ENCODE measurements at regions not wholly inside any gene's neighbourhood (a gene's known extent, or its start where the extent isn't known, plus 50 kb on each side); places are given as distances from the start of the nearest gene placed in this dataset.

GRCh38 chr10:107474650-107475049 is 310.1 kb upstream of the SORCS1 start:
- H3K4me1 ChIP-seq (ENCODE audit: control insufficient read depth, insufficient read depth, low read length): no peaks in the 10 kb centered on the region
- no peak overlapping the region for H3K27ac ChIP-seq (ENCODE audit: low read depth, low read length)
- no peaks in the 10 kb centered on the region for H3K9me3 ChIP-seq (ENCODE audit: control insufficient read depth, insufficient read depth, low read length)
- no CpG with 5 or more reads among the region's 1 CpG for WGBS (ENCODE audit: insufficient coverage)
- H3K4me3 ChIP-seq (ENCODE audit: low read depth, low read length): no peak overlapping the region
- H3K36me3 ChIP-seq (ENCODE audit: control insufficient read depth, insufficient read depth, low read length): no peaks in the 10 kb centered on the region
- DNase-seq (ENCODE audit: low read depth in 4 of 6, low spot score in 6 of 6): no peak
- no peaks in the 10 kb centered on the region for H3K27me3 ChIP-seq (ENCODE audit: control insufficient read depth, insufficient read depth, low read length)

- Histone ChIP-seq H3K27ac (ENCODE audit: low read depth, low read length) (no peak overlapping the region), H3K4me3 (ENCODE audit: low read depth, low read length) (no peak overlapping the region), H3K9me3 (ENCODE audit: control insufficient read depth, insufficient read depth, low read length) (no peaks in the 10 kb centered on the region), H3K27me3 (ENCODE audit: control insufficient read depth, insufficient read depth, low read length) (no peaks in the 10 kb centered on the region), H3K4me1 (ENCODE audit: control insufficient read depth, insufficient read depth, low read length) (no peaks in the 10 kb centered on the region), H3K36me3 (ENCODE audit: control insufficient read depth, insufficient read depth, low read length) (no peaks in the 10 kb centered on the region)
- WGBS (ENCODE audit: insufficient coverage): 71% methylated on average over 1 of the region's 2 CpGs
- DNase-seq (ENCODE audit: low read depth in 4 of 6, low spot score in 6 of 6): no peak
These were observed 308.7 kb upstream of the SORCS1 start for GRCh38 chr10:107473225-107473624.

- Histone ChIP-seq H3K9me3 (ENCODE audit: control insufficient read depth, insufficient read depth, low read length) (no peaks in the 10 kb centered on the region), H3K36me3 (ENCODE audit: control insufficient read depth, insufficient read depth, low read length) (no peaks in the 10 kb centered on the region), H3K27me3 (ENCODE audit: control insufficient read depth, insufficient read depth, low read length) (no peaks in the 10 kb centered on the region), H3K27ac (ENCODE audit: low read depth, low read length) (no peak overlapping the region), H3K4me3 (ENCODE audit: low read depth, low read length) (no peak overlapping the region), H3K4me1 (ENCODE audit: control insufficient read depth, insufficient read depth, low read length) (no peaks in the 10 kb centered on the region)
- DNase-seq (ENCODE audit: low read depth in 4 of 6, low spot score in 6 of 6): no peak
- WGBS (ENCODE audit: insufficient coverage): no CpG with 5 or more reads among the region's 2 CpGs
These were observed 307.4 kb upstream of the SORCS1 start for GRCh38 chr10:107471911-107472310.

DNA sequence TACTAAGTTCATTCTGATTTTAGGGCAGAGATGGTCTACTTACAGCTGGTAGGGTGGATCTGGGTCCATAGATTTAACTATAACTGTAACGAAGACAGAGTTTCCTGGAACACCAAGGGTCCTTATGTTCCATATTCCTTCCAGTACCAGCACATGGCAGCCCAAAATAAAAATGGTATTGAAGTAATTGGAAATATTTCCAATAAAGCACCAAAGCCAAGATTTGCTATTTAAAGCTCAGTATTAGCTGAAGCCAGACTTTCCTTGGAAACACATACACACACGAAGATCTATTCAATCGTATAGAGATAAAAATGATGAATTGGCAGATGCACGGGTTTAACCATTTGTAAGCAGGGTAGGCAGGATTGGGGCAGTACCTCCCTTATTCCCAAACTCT is 289.1 kb upstream of the SORCS1 start:
- no CpG with 5 or more reads among the region's 4 CpGs for WGBS (ENCODE audit: insufficient coverage)
- H3K27me3 ChIP-seq (ENCODE audit: control insufficient read depth, insufficient read depth, low read length): no peaks in the 10 kb centered on the region
- no peaks in the 10 kb centered on the region for H3K4me1 ChIP-seq (ENCODE audit: control insufficient read depth, insufficient read depth, low read length)
- H3K27ac ChIP-seq (ENCODE audit: low read depth, low read length): no peak overlapping the region
- no peaks in the 10 kb centered on the region for H3K36me3 ChIP-seq (ENCODE audit: control insufficient read depth, insufficient read depth, low read length)
- no peaks in the 10 kb centered on the region for H3K9me3 ChIP-seq (ENCODE audit: control insufficient read depth, insufficient read depth, low read length)
- H3K4me3 ChIP-seq (ENCODE audit: low read depth, low read length): no peak overlapping the region
- peak in 1 of 6 donors; percentile 72 for DNase-seq (ENCODE audit: low read depth in 4 of 6, low spot score in 6 of 6)

- WGBS (ENCODE audit: insufficient coverage): 74% methylated on average over 3 of the region's 4 CpGs
- DNase-seq (ENCODE audit: low read depth in 4 of 6, low spot score in 6 of 6): no peak
- Histone ChIP-seq H3K4me3 (ENCODE audit: low read depth, low read length) (no peak overlapping the region), H3K27me3 (ENCODE audit: control insufficient read depth, insufficient read depth, low read length) (no peaks in the 10 kb centered on the region), H3K9me3 (ENCODE audit: control insufficient read depth, insufficient read depth, low read length) (no peaks in the 10 kb centered on the region), H3K27ac (ENCODE audit: low read depth, low read length) (no peak overlapping the region), H3K36me3 (ENCODE audit: control insufficient read depth, insufficient read depth, low read length) (no peaks in the 10 kb centered on the region), H3K4me1 (ENCODE audit: control insufficient read depth, insufficient read depth, low read length) (no peaks in the 10 kb centered on the region)
These were observed 286.5 kb upstream of the SORCS1 start for GRCh38 chr10:107451047-107451446.

DNA sequence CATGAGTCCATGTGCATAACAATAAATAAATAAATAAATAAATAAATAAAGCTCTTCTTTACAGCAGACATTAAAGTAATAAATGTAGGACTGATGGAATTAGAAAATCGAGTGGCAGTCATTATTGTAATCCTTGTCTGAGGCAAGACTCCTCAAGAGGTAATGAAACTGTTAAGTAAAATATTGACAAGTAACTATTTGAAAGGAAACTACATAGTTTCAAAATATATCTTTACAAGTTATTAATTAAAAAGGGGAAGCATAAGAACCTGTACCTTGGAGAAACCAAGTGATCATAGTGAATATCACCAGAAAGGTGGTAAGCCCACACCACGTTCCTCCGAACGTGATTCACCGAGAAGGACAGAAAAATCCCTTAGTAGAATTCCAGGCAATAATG is 285.6 kb upstream of the SORCS1 start:
- Histone ChIP-seq H3K4me1 (ENCODE audit: control insufficient read depth, insufficient read depth, low read length) (no peaks in the 10 kb centered on the region), H3K36me3 (ENCODE audit: control insufficient read depth, insufficient read depth, low read length) (no peaks in the 10 kb centered on the region), H3K9me3 (ENCODE audit: control insufficient read depth, insufficient read depth, low read length) (no peaks in the 10 kb centered on the region), H3K27me3 (ENCODE audit: control insufficient read depth, insufficient read depth, low read length) (no peaks in the 10 kb centered on the region), H3K4me3 (ENCODE audit: low read depth, low read length) (no peak overlapping the region), H3K27ac (ENCODE audit: low read depth, low read length) (no peak overlapping the region)
- no peak for DNase-seq (ENCODE audit: low read depth in 4 of 6, low spot score in 6 of 6)
- 100% methylated on average over 3 of the region's 5 CpGs for WGBS (ENCODE audit: insufficient coverage)

- Histone ChIP-seq H3K4me1 (ENCODE audit: control insufficient read depth, insufficient read depth, low read length) (no peaks in the 10 kb centered on the region), H3K27ac (ENCODE audit: low read depth, low read length) (no peak overlapping the region), H3K4me3 (ENCODE audit: low read depth, low read length) (no peak overlapping the region), H3K9me3 (ENCODE audit: control insufficient read depth, insufficient read depth, low read length) (no peaks in the 10 kb centered on the region), H3K36me3 (ENCODE audit: control insufficient read depth, insufficient read depth, low read length) (no peaks in the 10 kb centered on the region), H3K27me3 (ENCODE audit: control insufficient read depth, insufficient read depth, low read length) (no peaks in the 10 kb centered on the region)
- DNase-seq (ENCODE audit: low read depth in 4 of 6, low spot score in 6 of 6): no peak
- 100% methylated on average over 1 of the region's 3 CpGs for WGBS (ENCODE audit: insufficient coverage)
These were observed 279.9 kb upstream of the SORCS1 start for GRCh38 chr10:107444443-107444842.

DNA sequence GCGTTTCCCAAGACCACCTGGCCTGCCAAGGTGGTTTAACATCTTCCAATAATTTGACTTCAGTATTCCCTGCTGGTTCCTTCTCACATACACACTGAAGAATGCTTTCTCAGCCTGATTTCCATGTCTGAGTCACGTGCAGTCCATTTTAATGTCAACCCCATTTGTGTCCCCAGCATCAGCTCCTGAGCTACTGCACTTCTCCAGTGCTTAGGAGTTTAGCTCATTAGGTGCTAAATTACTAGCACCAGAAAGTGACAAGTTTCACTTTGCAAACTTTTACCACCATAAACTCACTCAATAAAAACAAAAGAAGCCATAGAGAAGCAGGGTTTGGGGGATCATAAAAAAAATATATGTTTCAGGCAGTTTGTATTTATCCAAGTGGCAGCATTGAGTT is 279.3 kb upstream of the SORCS1 start:
- H3K27me3 ChIP-seq (ENCODE audit: control insufficient read depth, insufficient read depth, low read length): no peaks in the 10 kb centered on the region

GRCh38 chr10:107443326-107443725 is 278.8 kb upstream of the SORCS1 start:
- no peak for DNase-seq (ENCODE audit: low read depth in 4 of 6, low spot score in 6 of 6)
- H3K27me3 ChIP-seq (ENCODE audit: control insufficient read depth, insufficient read depth, low read length): no peaks in the 10 kb centered on the region
- H3K4me1 ChIP-seq (ENCODE audit: control insufficient read depth, insufficient read depth, low read length): no peaks in the 10 kb centered on the region
- no peak overlapping the region for H3K27ac ChIP-seq (ENCODE audit: low read depth, low read length)
- no peaks in the 10 kb centered on the region for H3K9me3 ChIP-seq (ENCODE audit: control insufficient read depth, insufficient read depth, low read length)
- no CpG with 5 or more reads among the region's 1 CpG for WGBS (ENCODE audit: insufficient coverage)
- no peak overlapping the region for H3K4me3 ChIP-seq (ENCODE audit: low read depth, low read length)
- H3K36me3 ChIP-seq (ENCODE audit: control insufficient read depth, insufficient read depth, low read length): no peaks in the 10 kb centered on the region

More for the DNA sequence above, 279.3 kb upstream of the SORCS1 start:
- H3K36me3 ChIP-seq (ENCODE audit: control insufficient read depth, insufficient read depth, low read length): no peaks in the 10 kb centered on the region
- no peak overlapping the region for H3K4me3 ChIP-seq (ENCODE audit: low read depth, low read length)
- no peak overlapping the region for H3K27ac ChIP-seq (ENCODE audit: low read depth, low read length)
- 72% methylated on average over 2 of the region's 2 CpGs for WGBS (ENCODE audit: insufficient coverage)
- no peak for DNase-seq (ENCODE audit: low read depth in 4 of 6, low spot score in 6 of 6)
- H3K4me1 ChIP-seq (ENCODE audit: control insufficient read depth, insufficient read depth, low read length): no peaks in the 10 kb centered on the region
- H3K9me3 ChIP-seq (ENCODE audit: control insufficient read depth, insufficient read depth, low read length): no peaks in the 10 kb centered on the region

DNA sequence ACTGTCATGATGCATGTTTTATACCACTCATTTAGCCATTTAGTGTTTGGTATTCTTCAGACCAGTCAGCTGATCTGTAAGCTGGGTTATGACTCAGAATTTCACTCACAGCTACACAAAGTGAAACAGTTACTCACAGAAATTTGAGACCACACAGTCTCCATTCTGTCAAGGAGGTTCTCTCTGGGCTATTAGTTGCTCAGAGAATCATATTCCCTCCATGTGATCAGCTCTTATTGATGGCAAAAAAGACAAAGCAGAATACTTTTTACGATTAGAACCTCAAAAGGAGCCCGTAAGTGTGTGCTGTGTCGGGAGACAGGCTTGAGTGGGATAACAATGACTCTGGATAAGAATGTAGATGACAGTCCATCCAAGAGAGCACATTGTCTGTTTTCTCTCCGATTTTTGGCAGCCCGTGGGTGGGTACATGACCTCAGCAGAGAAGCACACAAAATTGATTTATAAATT is 277.6 kb upstream of the SORCS1 start:
- Histone ChIP-seq H3K27me3 (ENCODE audit: control insufficient read depth, insufficient read depth, low read length) (no peaks in the 10 kb centered on the region), H3K36me3 (ENCODE audit: control insufficient read depth, insufficient read depth, low read length) (no peaks in the 10 kb centered on the region), H3K4me3 (ENCODE audit: low read depth, low read length) (no peak overlapping the region), H3K9me3 (ENCODE audit: control insufficient read depth, insufficient read depth, low read length) (no peaks in the 10 kb centered on the region), H3K4me1 (ENCODE audit: control insufficient read depth, insufficient read depth, low read length) (no peaks in the 10 kb centered on the region), H3K27ac (ENCODE audit: low read depth, low read length) (no peak overlapping the region)
- DNase-seq (ENCODE audit: low read depth in 4 of 6, low spot score in 6 of 6): no peak
- WGBS (ENCODE audit: insufficient coverage): no CpG with 5 or more reads among the region's 5 CpGs
